ENCODE measurements at regions not wholly inside any gene's neighbourhood (a gene's known extent, or its start where the extent isn't known, plus 50 kb on each side); places are given as distances from the start of the nearest gene placed in this dataset.
"Not testable (repeated sequence)": the region's sequence is repeated elsewhere in the genome, so short reads cannot be mapped to it uniquely, and the experiment has no call there.

GRCh38 chr1:840592-840991 lies 83.1 kb upstream of the SAMD11 start:
- DNase-seq; H3K9me1 ChIP-seq (ENCODE audit: insufficient read depth, low read length); H4K20me1 ChIP-seq (ENCODE audit: insufficient read depth, low read length); ATAC-seq (ENCODE audit: low read depth); H3K4ac ChIP-seq (ENCODE audit: low read depth, low read length); H4K91ac ChIP-seq (ENCODE audit: insufficient read depth, low read depth, low read length); H2BK20ac ChIP-seq (ENCODE audit: low read depth, low read length); H3K4me2 ChIP-seq (ENCODE audit: low read depth, low read length); H3K9ac ChIP-seq (ENCODE audit: low read depth, low read length); H2BK120ac ChIP-seq (ENCODE audit: low read depth, low read length); H2AFZ ChIP-seq (replicated peaks; ENCODE audit: low read length, poor library complexity); H3K27me3 ChIP-seq (ENCODE audit: control insufficient read depth, insufficient read depth, low read length); H2AK9ac ChIP-seq (replicated peaks; ENCODE audit: low read depth, low read length, poor library complexity); H3K14ac ChIP-seq (replicated peaks; ENCODE audit: low read depth, low read length); H3K23ac ChIP-seq (ENCODE audit: low read depth, low read length); BruUV-seq (replicated peaks); H2BK5ac ChIP-seq (ENCODE audit: low read depth, low read length, poor library complexity, severe bottlenecking); POLR2A ChIA-PET (ENCODE audit: unreplicated experiment); H3K4me3 ChIP-seq (ENCODE audit: insufficient read depth, low read depth, low read length); H3K9me3 ChIP-seq (ENCODE audit: control insufficient read depth, insufficient read depth, low read length); H4K5ac ChIP-seq (ENCODE audit: low read depth, low read length); H3K27ac ChIP-seq (ENCODE audit: insufficient read depth, low read length); H2BK15ac ChIP-seq (ENCODE audit: low read depth, low read length); H4K8ac ChIP-seq (ENCODE audit: low read depth in 2 of 2, low read length in 2 of 2); CTCF ChIA-PET; H3K18ac ChIP-seq (ENCODE audit: low read depth, low read length); H3K36me3 ChIP-seq (ENCODE audit: control insufficient read depth, insufficient read depth, low read length); H3K56ac ChIP-seq (ENCODE audit: extremely low read depth, insufficient read depth, low read length); H2AK5ac ChIP-seq (ENCODE audit: low read depth, low read length); H3K4me1 ChIP-seq (ENCODE audit: control insufficient read depth, insufficient read depth, low read length); in situ Hi-C loops (cut with MboI; ENCODE audit: low sequenced_read_pairs); intact Hi-C loops (cut with micrococcal nuclease); H3K79me1 ChIP-seq (ENCODE audit: low read depth in 1 of 2, low read length in 2 of 2); dilution Hi-C loops (cut with HindIII; ENCODE audit: low sequenced_read_pairs, unreplicated experiment): not testable (repeated sequence)
- WGBS, 2 experiments (ENCODE audit: extremely low coverage in 2 of 2, insufficient read length in 1 of 2): no CpG with 5 or more reads among the region's 6 CpGs

- H3K56ac ChIP-seq (ENCODE audit: extremely low read depth, insufficient read depth, low read length); H4K5ac ChIP-seq (ENCODE audit: low read depth, low read length); H3K4me3 ChIP-seq (ENCODE audit: insufficient read depth, low read depth, low read length); H3K27ac ChIP-seq (ENCODE audit: insufficient read depth, low read length); H3K9me3 ChIP-seq (ENCODE audit: control insufficient read depth, insufficient read depth, low read length); H3K36me3 ChIP-seq (ENCODE audit: control insufficient read depth, insufficient read depth, low read length); H3K27me3 ChIP-seq (ENCODE audit: control insufficient read depth, insufficient read depth, low read length); H3K23ac ChIP-seq (ENCODE audit: low read depth, low read length); H2AK5ac ChIP-seq (ENCODE audit: low read depth, low read length); H3K4ac ChIP-seq (ENCODE audit: low read depth, low read length); H3K79me1 ChIP-seq (ENCODE audit: low read depth in 1 of 2, low read length in 2 of 2); H3K18ac ChIP-seq (ENCODE audit: low read depth, low read length); BruUV-seq (replicated peaks); H2AK9ac ChIP-seq (replicated peaks; ENCODE audit: low read depth, low read length, poor library complexity); H4K20me1 ChIP-seq (ENCODE audit: insufficient read depth, low read length); H3K4me2 ChIP-seq (ENCODE audit: low read depth, low read length); H4K91ac ChIP-seq (ENCODE audit: insufficient read depth, low read depth, low read length); H3K4me1 ChIP-seq (ENCODE audit: control insufficient read depth, insufficient read depth, low read length); H3K9ac ChIP-seq (ENCODE audit: low read depth, low read length); dilution Hi-C loops (cut with HindIII; ENCODE audit: low sequenced_read_pairs, unreplicated experiment); DNase-seq; intact Hi-C loops (cut with micrococcal nuclease); POLR2A ChIA-PET (ENCODE audit: unreplicated experiment); H2BK5ac ChIP-seq (ENCODE audit: low read depth, low read length, poor library complexity, severe bottlenecking); H3K9me1 ChIP-seq (ENCODE audit: insufficient read depth, low read length); in situ Hi-C loops (cut with MboI; ENCODE audit: low sequenced_read_pairs); H2AFZ ChIP-seq (replicated peaks; ENCODE audit: low read length, poor library complexity); CTCF ChIA-PET; ATAC-seq (ENCODE audit: low read depth); H2BK20ac ChIP-seq (ENCODE audit: low read depth, low read length); H2BK120ac ChIP-seq (ENCODE audit: low read depth, low read length); H4K8ac ChIP-seq (ENCODE audit: low read depth in 2 of 2, low read length in 2 of 2); H2BK15ac ChIP-seq (ENCODE audit: low read depth, low read length); H3K14ac ChIP-seq (replicated peaks; ENCODE audit: low read depth, low read length): not testable (repeated sequence)
- WGBS, 2 experiments (ENCODE audit: extremely low coverage in 2 of 2, insufficient read length in 1 of 2): no CpG with 5 or more reads among the region's 15 CpGs
These were observed 81.9 kb upstream of the SAMD11 start for GRCh38 chr1:841671-842425.
